Brain microvascular endothelial cell (primary cell): ENCODE measurements at regions not wholly inside any gene's neighbourhood (a gene's known extent, or its start where the extent isn't known, plus 50 kb on each side); places are given as distances from the start of the nearest gene placed in this dataset.

Experiments used
- DNase-seq: peaks from one replicate; pipeline ENCODE4 v3.0.0-alpha.2; 2020
- H3K27ac ChIP-seq: fragments of 250-450 bp; sonication (Bioruptor Pico); 2 replicates; pipeline ENCODE4 v1.5.1; 2020; ENCODE audit warnings: mild to moderate bottlenecking, moderate library complexity
- H3K27me3 ChIP-seq: fragments of 250-450 bp; sonication (Bioruptor Pico); replicated peaks from 2 replicates; pipeline ENCODE4 v1.5.1; 2020; ENCODE audit warnings: mild to moderate bottlenecking
- H3K36me3 ChIP-seq: fragments of 250-450 bp; sonication (Bioruptor Pico); replicated peaks from 2 replicates; pipeline ENCODE4 v1.5.1; 2020; ENCODE audit warnings: mild to moderate bottlenecking
- H3K4me3 ChIP-seq: 2 replicates; pipeline ENCODE4 v1.5.1; 2011; ENCODE audit warnings: low read depth, mild to moderate bottlenecking, control low read depth, low read length, moderate library complexity
- CTCF ChIP-seq: IDR thresholded peaks from 2 replicates; pipeline ENCODE4 v1.5.1; 2011; ENCODE audit warnings: low read depth, mild to moderate bottlenecking, moderate library complexity, low read length, control low read depth, inconsistent platforms; ENCODE audit errors: missing control alignments
- in situ Hi-C: cut with HindIII; loops from 2 replicates; pipeline ENCODE4 v1.10.0; 2017; ENCODE audit warnings: low sequenced_read_pairs, low pct_ligation_motif_present

- Histone ChIP-seq H3K4me3 (no peak overlapping the region), H3K27ac (no peak overlapping the region), H3K36me3 (no peaks in the 10 kb centered on the region), H3K27me3 (no peaks in the 10 kb centered on the region)
- TF ChIP-seq CTCF, result no peak
- in situ Hi-C loops, result no loop called here
- no peak for DNase-seq
These were observed 232.3 kb downstream of the SNRPN start for GRCh38 chr15:25186906-25187645.

GRCh38 chr15:25188051-25188450 lies 233.3 kb downstream of the SNRPN start:
- TF ChIP-seq CTCF, result no peak
- DNase-seq, result no peak
- Histone ChIP-seq H3K36me3 (no peaks in the 10 kb centered on the region), H3K27me3 (no peaks in the 10 kb centered on the region), H3K4me3 (no peak overlapping the region), H3K27ac (no peak overlapping the region)
- in situ Hi-C loops, result no loop called here

- H3K4me3 ChIP-seq, result no peak overlapping the region
- in situ Hi-C loops, result no loop called here
- TF ChIP-seq CTCF, result no peak
- no peaks in the 10 kb centered on the region for H3K27me3 ChIP-seq
- no peak for DNase-seq
- H3K36me3 ChIP-seq, result no peaks in the 10 kb centered on the region
- H3K27ac ChIP-seq, result no peak overlapping the region
These were observed 233.8 kb downstream of the SNRPN start for GRCh38 chr15:25188551-25189101.

- H3K4me3 ChIP-seq, result no peak overlapping the region
- in situ Hi-C loops, result no loop called here
- H3K36me3 ChIP-seq, result no peaks in the 10 kb centered on the region
- H3K27ac ChIP-seq, result no peak overlapping the region
- no peak for TF ChIP-seq CTCF
- no peaks in the 10 kb centered on the region for H3K27me3 ChIP-seq
- no peak for DNase-seq
These were observed 234.8 kb downstream of the SNRPN start for GRCh38 chr15:25189551-25189950.

GRCh38 chr15:25192651-25193050 lies 237.9 kb downstream of the SNRPN start:
- TF ChIP-seq CTCF, result no peak
- in situ Hi-C loops, result no loop called here
- Histone ChIP-seq H3K36me3 (no peaks in the 10 kb centered on the region), H3K27ac (no peak overlapping the region), H3K4me3 (no peak overlapping the region), H3K27me3 (no peaks in the 10 kb centered on the region)
- no peak for DNase-seq

GRCh38 chr15:25207369-25207768 lies 231.5 kb downstream of the UBE3A start:
- Histone ChIP-seq H3K36me3 (no peaks in the 10 kb centered on the region), H3K4me3 (no peak overlapping the region), H3K27me3 (no peaks in the 10 kb centered on the region), H3K27ac (no peak overlapping the region)
- DNase-seq, result no peak
- TF ChIP-seq CTCF, result no peak
- in situ Hi-C loops, result no loop called here
